ENCODE measurements at regions not wholly inside any gene's neighbourhood (a gene's known extent, or its start where the extent isn't known, plus 50 kb on each side); places are given as distances from the start of the nearest gene placed in this dataset.

DNA sequence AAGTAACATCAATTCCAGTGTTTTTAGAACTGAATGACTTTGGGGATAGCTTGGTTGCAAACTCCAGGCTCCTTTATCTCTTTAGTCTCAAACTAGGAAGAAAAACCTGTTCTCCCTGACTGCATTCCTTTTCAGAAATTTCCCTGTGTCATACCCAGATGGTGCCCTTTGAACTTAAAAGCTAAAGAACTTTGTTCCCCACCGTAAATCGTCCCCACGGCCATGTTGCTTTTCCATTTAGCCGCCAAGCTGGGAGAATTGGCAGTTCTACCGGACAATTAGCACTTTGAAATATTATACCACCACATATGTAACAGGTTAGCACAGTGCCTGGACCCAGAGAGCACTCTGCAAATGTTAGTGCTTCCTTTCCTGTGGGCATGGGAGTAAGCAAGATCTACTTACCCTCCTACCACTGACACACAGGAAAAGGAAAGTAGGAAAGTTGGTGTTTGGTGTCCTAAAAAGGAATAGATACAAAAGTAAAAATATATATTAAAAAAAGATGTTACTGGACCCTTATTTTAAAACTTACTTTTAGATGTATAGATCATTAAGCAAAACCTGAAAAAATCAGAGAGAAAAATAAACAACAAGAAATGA lies 191.9 kb upstream of the MIR17HG start:
- no peak for DNase-seq (ENCODE audit: low read depth in 4 of 4, low spot score in 1 of 4)

DNA sequence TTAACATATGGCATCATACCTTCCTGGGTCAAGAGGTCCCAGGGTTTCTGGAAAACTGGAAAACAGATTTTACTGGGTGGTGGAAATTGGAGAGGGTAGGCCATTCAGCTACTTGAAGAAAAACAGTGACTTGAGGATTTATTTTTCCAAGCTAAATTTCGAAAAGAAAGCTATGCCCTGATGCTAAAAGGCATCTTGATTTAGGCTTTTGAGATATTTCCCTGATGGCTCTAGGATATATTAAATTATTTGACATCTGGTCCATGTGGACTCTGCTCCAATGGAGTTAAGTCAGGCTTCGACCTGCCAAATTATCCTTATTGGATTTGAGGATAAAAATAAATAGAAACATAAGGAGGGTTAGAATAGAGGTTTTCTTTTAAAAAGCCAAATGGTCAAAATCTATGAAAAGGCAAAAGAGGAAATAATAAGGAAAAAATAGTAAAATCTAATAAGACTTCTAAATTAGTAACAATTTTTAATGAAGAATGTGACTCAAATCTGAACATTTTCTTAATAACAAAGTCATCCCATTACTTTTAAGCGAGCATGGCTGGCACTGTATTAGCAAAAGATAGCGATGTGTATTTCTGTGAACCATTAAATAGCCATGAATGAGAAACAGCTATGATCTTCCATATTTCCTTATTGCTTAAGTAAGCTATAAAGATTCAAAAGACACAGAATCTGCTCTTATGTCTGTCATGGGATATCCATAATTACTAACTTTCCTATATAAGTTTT lies 190.0 kb upstream of the MIR17HG start:
- no peak for DNase-seq (ENCODE audit: low read depth in 4 of 4, low spot score in 1 of 4)

GRCh38 chr13:91158017-91158395 lies 189.5 kb upstream of the MIR17HG start:
- DNase-seq (ENCODE audit: low read depth in 4 of 4, low spot score in 1 of 4) = no peak

DNA sequence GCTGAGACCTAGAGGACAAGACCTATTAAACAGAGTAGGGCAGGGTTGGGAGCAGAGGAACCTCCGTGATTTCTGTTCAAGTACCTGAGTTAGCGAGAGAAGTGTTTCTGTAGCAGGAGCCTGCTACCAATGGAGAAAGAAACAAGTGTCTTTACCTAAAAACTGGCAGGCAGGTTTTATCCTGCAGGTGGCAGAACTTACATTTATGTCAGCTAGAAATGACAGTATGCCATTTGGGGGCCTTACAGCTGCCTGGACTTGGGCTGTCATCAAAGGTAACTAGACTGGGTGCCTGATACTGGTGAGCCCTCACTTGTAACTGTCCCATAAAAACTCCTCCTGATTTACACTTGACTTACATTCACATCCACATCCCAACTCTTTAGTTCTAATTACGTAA lies 185.3 kb upstream of the MIR17HG start:
- no peak for DNase-seq (ENCODE audit: low read depth in 4 of 4, low spot score in 1 of 4)

- no peak for DNase-seq (ENCODE audit: low read depth in 4 of 4, low spot score in 1 of 4)
Observed at GRCh38 chr13:91162589-91162988, 184.9 kb upstream of the MIR17HG start.

- DNase-seq (ENCODE audit: low read depth in 4 of 4, low spot score in 1 of 4) = no peak
Observed at GRCh38 chr13:91165758-91166157, 181.7 kb upstream of the MIR17HG start.

- DNase-seq (ENCODE audit: low read depth in 4 of 4, low spot score in 1 of 4) = no peak
Observed at GRCh38 chr13:91166714-91167511, 180.6 kb upstream of the MIR17HG start.

DNA sequence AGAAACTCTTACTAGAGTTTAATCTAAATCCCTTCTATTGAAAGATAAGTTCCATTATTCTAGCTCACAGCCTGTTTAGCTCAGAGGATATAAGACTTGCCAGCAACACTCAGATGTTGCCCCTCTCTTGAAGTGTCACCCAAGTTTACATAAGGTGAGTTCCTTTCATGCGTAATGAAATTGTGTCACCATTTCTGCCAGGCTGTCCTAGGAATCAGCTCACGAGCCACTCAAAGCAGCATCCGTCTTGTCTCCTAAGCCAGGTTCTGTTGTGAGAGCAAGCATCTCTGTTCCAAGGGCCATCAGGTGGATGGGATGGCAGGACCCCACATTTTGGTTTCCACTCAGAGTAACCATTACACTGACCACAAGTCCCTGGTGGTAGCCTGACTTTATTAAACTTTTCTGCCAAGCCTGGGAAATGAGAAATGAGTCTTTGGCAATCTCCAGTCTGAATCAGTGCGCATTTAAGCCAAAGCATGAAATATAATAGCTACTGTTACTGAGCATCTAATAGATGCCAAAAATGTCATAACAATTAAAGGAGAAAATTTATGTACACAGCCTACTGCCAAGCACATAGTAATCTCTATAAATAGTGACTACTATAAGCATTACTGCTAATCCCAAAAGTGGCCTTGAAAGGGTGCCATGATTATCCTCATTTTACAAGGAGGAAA lies 179.6 kb upstream of the MIR17HG start:
- no peak for DNase-seq (ENCODE audit: low read depth in 4 of 4, low spot score in 1 of 4)

DNA sequence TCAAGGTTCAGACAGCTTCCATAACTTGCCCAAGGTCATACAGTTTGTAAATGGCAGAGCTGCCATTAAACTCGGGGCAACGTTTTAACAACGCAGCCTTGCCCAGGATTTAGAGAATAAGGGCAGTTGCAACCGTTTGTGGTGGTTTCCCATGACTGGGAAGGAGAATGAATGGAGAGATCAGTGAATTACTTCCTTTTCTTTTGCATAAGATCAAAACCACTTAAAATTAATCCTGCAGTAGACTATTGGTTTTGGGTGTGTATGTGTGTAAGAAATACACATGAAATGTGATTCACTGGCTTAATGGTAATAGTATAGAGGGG lies 179.1 kb upstream of the MIR17HG start:
- DNase-seq (ENCODE audit: low read depth in 4 of 4, low spot score in 1 of 4) = no peak

GRCh38 chr13:91169321-91170050 lies 178.0 kb upstream of the MIR17HG start:
- DNase-seq (ENCODE audit: low read depth in 4 of 4, low spot score in 1 of 4) = no peak

DNA sequence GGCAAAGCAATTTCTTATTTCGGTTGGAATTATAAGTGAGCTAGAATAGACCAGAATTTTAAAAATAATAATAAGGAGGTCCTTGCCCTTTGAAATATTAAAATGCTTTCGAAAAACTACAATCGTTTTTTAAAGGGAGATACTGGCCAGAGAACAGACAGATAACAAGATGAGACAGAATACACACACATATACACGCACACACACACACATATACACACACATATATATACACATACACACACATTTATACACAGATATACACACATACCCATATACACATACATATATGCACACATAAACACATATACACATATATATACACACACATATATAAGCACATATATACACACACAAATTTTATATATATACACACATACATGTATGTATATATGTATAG lies 175.3 kb upstream of the MIR17HG start:
- DNase-seq (ENCODE audit: low read depth in 4 of 4, low spot score in 1 of 4) = no peak

DNA sequence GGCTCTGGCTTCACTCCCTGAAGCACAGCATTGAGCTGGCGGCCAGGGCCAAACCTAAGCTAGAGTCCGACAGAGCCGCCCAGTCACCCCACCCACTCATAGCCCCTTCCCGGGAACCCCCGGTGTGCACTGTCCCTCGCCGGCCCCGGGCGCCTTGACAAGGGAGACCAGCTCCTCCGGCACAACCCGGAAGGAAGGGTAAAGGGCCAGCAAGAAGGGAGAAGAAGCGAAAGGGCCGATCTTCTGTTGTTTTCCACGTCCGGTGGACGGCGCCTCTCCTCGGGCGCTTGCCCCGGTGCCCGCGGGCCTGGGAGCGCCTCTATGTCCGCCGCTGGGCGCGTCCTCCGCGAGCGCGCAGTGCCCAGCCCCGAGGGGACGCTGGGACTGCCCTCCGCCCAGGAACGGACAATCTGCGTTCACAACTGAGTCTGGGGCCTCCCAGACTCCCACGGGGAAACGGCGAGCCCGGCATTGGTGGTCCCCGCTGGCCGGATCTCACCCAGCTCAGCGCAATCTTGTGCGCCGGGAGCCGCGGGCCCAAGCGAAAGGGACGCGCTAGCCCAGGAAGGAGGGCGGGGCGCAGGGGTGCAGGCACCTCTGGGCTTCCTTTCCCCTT lies 172.5 kb upstream of the MIR17HG start:
- DNase-seq (ENCODE audit: low read depth in 4 of 4, low spot score in 1 of 4) = no peak

GRCh38 chr13:91178099-91178498 lies 169.4 kb upstream of the MIR17HG start:
- no peak for DNase-seq (ENCODE audit: low read depth in 4 of 4, low spot score in 1 of 4)

- no peak for DNase-seq (ENCODE audit: low read depth in 4 of 4, low spot score in 1 of 4)
Observed at GRCh38 chr13:91181892-91182291, 165.6 kb upstream of the MIR17HG start.

DNA sequence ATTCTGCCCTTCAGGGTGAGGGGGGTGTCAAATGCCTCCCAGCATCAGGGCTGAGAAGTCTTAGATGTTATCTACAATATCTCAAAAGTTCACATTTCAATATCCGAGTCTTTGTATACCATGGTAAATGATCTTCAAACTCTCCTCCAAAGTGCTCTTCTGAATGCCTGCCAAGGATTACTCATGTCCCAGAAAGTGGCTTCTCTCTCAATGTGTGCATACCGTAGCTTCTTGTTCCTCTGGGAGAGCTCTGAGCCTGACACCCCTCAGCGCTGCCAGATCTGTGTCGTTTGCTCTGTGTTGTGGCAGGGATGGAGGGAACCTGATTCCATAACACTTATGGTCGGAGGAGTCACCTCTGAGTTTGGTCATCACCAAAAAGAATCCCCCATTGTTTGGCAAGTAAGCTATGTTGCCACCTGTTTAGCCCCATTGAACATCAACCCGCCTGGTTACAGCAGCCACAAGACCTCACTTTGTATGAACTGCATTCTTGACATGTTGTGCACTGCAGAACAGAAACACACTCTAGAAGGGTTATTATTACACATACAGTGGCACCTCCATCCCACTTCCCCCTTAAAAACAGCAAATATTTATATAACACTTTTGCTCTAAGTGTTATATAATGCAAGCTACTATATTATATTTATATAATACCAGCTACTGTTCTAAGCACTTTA lies 163.1 kb upstream of the MIR17HG start:
- no peak for DNase-seq (ENCODE audit: low read depth in 4 of 4, low spot score in 1 of 4)

GRCh38 chr13:91185294-91185863 lies 162.1 kb upstream of the MIR17HG start:
- no peak for DNase-seq (ENCODE audit: low read depth in 4 of 4, low spot score in 1 of 4)

DNA sequence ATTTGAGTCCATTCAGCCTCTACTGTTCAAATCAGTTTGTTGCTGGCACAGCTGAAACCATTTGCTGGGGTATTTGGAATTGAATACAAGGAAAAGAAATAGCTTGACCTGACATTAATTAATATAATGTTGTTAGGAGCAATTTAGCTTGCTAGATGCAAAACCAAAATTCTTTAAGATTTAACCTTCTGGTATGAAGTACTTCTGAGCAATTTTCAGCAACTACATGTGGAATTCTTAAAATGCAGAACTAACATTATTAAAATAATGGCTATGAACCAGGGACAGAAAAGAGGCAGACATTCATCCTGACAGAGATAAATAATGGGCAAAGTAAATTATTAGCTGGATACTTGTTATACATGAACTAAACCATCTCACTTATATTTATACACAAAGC lies 160.0 kb upstream of the MIR17HG start:
- no peak for DNase-seq (ENCODE audit: low read depth in 4 of 4, low spot score in 1 of 4)

DNA sequence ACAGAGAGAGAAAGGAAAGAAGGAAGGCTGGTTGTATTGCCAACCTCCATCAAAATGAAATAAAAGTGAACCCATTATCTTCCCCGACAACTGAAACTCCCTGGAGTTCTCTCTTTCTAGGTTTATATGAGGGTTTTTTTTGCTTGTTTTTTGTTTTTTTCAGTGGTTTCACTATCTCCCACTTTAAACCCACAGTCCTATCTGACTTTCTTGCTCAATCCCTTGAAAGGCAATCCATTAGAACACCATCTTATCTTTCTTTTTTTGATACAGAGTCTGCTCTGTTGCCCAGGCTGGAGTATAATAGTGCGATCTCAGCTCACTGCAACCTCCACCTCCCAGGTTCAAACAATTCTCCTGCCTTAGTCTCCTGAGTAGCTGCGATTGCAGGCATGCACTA lies 158.0 kb upstream of the MIR17HG start:
- DNase-seq (ENCODE audit: low read depth in 4 of 4, low spot score in 1 of 4) = no peak

DNA sequence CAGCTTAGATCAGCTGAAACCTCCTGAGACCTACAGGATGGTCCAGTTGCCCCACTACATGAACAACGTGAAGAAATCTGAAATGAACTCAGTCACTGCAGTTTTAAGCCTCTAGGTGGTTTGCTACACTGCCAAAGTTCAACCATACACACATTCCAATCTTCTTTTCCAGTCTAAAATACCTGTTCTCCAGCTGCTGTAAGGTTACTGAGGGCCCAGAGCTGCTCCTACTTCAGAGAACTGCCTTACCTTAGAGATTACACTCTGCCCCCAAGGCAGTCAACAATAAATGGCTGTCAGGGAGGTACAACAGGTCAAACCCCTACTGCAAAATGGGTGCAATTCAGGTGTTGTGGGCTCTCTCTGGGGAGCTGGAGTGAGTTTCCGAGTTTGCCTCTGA lies 154.1 kb upstream of the MIR17HG start:
- DNase-seq (ENCODE audit: low read depth in 4 of 4, low spot score in 1 of 4) = no peak

GRCh38 chr13:91195789-91196188 lies 151.7 kb upstream of the MIR17HG start:
- DNase-seq (ENCODE audit: low read depth in 4 of 4, low spot score in 1 of 4) = no peak
